GM12865 (cell line): ENCODE measurements at regions not wholly inside any gene's neighbourhood (a gene's known extent, or its start where the extent isn't known, plus 50 kb on each side); places are given as distances from the start of the nearest gene placed in this dataset.

Experiments
- DNase-seq: peaks from one replicate; pipeline ENCODE4 v3.0.0; 2010; ENCODE audit warnings: low read depth
- H3K4me3 ChIP-seq: 2 replicates; pipeline ENCODE4 v1.5.1; 2011; ENCODE audit warnings: mild to moderate bottlenecking, low read depth, low read length, control low read depth
- TF ChIP-seq, protein P1 (sequence below): IDR thresholded peaks from 2 replicates; pipeline ENCODE4 v1.5.1; 2011; ENCODE audit warnings: low read length, control low read depth, low read depth, inconsistent platforms; ENCODE audit not compliant: insufficient read depth; ENCODE audit errors: missing control alignments

DNA sequence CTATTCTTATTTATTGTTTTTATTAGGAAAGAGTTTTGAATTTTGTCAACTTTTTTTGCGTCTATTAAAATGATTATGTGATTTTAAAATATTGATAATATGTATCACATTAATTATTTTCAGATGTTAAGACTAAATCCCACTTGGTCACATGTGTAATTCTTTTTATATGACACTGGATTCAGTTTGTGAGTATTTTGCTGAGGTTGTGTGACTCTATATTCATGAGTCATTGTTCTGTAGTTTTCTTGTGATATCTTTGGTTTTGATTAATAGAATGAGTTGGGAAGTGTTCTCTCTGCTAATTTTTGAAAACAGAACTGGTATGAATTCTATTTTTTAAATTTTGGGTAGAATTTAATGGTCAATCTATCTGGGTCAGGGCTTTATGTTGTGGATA is 317.9 kb downstream of the ETS1 start:
- TF ChIP-seq, protein P1, sequence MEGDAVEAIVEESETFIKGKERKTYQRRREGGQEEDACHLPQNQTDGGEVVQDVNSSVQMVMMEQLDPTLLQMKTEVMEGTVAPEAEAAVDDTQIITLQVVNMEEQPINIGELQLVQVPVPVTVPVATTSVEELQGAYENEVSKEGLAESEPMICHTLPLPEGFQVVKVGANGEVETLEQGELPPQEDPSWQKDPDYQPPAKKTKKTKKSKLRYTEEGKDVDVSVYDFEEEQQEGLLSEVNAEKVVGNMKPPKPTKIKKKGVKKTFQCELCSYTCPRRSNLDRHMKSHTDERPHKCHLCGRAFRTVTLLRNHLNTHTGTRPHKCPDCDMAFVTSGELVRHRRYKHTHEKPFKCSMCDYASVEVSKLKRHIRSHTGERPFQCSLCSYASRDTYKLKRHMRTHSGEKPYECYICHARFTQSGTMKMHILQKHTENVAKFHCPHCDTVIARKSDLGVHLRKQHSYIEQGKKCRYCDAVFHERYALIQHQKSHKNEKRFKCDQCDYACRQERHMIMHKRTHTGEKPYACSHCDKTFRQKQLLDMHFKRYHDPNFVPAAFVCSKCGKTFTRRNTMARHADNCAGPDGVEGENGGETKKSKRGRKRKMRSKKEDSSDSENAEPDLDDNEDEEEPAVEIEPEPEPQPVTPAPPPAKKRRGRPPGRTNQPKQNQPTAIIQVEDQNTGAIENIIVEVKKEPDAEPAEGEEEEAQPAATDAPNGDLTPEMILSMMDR, result no peak
- no peak for DNase-seq
- H3K4me3 ChIP-seq, result no peak overlapping the region

DNA sequence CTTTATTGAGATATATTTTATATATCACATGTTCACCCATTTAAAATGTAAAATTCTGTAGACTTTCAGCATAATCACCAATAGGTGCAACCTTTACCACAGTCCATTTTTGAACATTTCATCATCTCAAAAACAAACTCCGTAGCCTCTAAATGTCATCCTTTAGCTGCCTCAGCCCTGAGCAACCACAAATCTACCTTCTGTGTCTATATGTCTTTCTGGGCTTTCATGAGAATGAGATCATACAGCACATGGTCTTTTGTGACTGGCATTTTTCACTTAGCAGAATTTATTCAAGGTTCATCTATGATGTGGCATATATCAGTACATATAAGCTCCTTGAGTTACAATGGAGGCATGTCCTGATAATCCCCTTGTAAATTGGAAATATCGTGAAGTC is 320.5 kb downstream of the ETS1 start:
- TF ChIP-seq, protein P1, result no peak
- no peak overlapping the region for H3K4me3 ChIP-seq
- no peak for DNase-seq

DNA sequence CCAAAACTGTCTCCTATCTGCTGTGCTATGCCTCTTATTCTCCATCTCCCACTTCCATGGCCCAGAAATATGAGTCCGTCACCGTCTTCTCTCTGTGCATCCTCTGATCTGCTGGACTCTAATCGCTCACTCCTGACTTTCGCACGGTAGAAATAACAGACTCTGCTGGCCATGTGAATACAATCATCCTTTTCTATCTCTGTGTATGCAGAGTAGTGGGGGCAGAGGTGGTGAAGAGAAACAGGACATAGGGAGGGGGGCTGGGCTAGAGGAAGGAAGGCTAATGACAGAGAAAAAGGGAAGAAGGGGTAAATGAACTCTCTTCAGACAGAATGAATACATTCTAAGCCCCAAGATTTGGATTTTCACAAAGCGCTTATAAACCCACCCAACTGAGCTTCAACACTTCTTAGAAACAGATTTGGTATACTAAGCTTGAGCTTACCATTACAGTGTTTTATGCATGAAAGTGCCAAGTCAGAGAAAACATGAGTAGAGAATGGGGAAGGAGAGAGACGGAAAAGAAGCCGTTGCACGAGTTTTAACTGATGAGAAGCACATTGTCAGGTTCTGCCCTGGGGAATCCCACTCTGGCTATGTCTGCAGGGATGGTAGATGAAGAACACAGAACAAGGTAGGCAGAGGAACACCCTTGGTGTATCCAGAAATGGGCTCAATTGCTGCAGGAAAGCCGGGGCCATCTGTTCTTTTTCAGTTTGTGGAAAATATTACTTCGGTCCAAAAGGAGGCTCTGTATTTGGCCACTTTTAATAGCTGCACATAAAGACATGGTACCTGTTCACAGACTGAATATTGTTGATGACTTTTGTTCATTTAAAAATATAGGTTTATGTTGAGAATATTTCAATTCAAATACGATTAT is 324.7 kb downstream of the ETS1 start:
- no peak overlapping the region for H3K4me3 ChIP-seq
- TF ChIP-seq, protein P1, result no peak
- DNase-seq, result no peak

DNA sequence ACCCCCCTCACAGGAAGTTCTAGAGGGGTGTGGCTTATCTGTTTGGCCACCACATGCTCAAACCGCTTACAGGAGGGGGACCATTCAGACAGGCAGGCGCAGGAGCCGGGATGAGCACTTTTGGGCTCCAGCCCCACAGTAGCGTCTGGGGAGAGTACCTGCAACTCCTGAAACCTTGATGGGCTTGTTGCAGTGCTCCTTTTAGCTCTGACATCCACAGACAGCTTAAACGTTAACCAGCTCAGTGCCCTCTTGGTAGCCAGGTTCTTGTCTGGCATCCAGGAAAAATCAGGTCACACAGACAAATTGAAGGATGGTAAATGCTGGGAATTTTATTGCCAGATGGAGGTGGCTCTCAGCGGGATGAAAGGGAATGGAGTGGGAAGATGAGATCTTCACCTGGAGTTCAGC is 326.3 kb downstream of the ETS1 start:
- TF ChIP-seq, protein P1, result no peak
- no peak overlapping the region for H3K4me3 ChIP-seq
- DNase-seq, result no peak

DNA sequence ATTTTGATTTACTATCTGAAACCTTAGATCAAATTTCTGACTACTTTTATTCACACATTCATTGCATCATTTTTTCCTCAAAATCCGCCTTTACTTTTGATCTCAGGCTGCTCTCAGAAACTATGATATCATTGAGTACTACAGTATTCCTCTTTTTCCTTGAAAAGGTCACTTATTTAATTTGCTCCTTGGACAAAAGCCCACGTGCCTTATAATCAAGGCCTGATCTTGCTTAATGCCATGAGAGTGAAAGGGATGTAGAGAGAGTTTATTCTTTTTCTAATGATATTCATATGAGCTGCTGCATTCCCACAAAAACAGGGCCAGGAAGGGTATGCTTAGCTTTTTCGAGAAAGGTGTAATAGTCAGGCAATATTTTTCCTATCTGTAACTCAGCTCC is 327.0 kb downstream of the ETS1 start:
- TF ChIP-seq, protein P1, result no peak
- no peak overlapping the region for H3K4me3 ChIP-seq
- no peak for DNase-seq

DNA sequence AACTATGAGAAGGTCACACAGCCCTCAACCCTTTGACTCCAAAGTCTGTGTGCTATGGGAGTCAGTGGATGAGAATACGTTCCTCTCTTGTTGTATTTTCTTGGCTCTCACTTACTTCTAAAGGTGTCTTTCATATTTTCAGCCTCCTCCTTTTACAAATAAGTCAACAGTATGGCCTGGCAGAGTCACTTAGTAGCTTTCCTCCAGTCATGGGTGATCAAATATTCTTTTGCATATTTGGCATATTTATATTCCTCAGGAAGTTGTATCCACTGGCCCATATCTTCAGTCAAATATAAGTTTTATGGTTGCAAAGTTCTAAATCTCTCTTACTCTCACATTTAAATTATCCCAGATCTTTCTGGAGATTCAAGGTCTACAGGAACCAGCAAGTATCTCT is 327.5 kb downstream of the ETS1 start:
- no peak overlapping the region for H3K4me3 ChIP-seq
- TF ChIP-seq, protein P1, result no peak
- no peak for DNase-seq

DNA sequence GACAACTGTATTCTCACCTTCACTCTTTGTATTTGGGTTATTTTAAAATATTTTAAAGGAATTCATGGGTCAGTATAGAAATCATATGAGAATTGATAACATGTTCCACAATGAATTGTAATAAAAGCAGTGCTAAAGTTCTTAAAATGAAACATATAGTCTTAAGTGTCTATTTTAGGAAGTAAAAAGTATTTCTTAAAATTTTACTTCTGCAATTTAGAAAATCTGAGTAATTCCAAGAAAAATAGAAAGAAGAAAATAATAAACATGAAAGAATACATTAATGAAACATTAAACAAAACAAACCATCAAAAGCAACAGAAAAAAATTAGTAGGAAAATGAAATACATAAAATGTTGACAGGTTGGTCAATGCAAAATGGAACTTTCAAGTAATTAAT is 332.4 kb downstream of the ETS1 start:
- no peak for DNase-seq
- TF ChIP-seq, protein P1, result no peak
- no peak overlapping the region for H3K4me3 ChIP-seq
